H54 (cell line): ENCODE measurements at regions not wholly inside any gene's neighbourhood (a gene's known extent, or its start where the extent isn't known, plus 50 kb on each side); places are given as distances from the start of the nearest gene placed in this dataset.
"Not testable (repeated sequence)": the region's sequence is repeated elsewhere in the genome, so short reads cannot be mapped to it uniquely, and the experiment has no call there.

ENCODE experiments used
- DNase-seq: peaks from one replicate; pipeline ENCODE4 v3.0.0; 2011; ENCODE audit warnings: low spot score, mixed read lengths; ENCODE audit not compliant: insufficient read length
- FAIRE-seq: peaks from 3 replicates; lab custom pipeline; 2011; peaks lifted over from hg19 to GRCh38; lab: Jason Lieb, UNC
- POLR2A ChIP-seq: IDR thresholded peaks from 2 replicates; pipeline ENCODE4 v1.6.1; 2011; ENCODE audit warnings: low read depth, mild to moderate bottlenecking, low read length

GRCh38 chr6:56875523-56875922 is 79.4 kb upstream of the BEND6 start:
- TF ChIP-seq POLR2A = no peak
- no peak for FAIRE-seq
- no peak for DNase-seq

GRCh38 chr6:56874328-56874727 is 80.6 kb upstream of the BEND6 start:
- DNase-seq (no peak), FAIRE-seq (no peak)
- no peak for TF ChIP-seq POLR2A

DNA sequence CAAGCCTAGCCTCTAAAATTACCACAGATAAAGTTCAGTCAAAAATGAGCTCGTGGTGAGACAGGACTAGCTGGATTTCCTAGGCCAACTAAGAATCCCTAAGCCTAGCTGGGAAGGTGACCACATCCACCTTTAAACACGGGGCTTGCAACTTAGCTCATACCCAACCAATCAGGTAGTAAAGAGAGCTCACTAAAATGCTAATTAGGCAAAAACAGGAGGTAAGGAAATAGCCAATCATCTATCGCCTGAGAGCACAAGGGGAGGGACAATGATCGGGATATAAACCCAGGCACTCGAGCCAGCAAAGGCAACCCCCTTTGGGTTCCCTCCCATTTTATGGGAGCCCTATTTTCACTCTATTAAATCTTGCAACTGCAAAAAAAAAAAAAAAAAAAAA is 84.9 kb upstream of the BEND6 start:
- not testable (repeated sequence) for FAIRE-seq, DNase-seq

GRCh38 chr6:56869346-56869745 is 85.6 kb upstream of the BEND6 start:
- no peak for TF ChIP-seq POLR2A
- FAIRE-seq (peak; percentile 50), DNase-seq (no peak)

GRCh38 chr6:56868687-56869086 is 86.2 kb upstream of the BEND6 start:
- DNase-seq (no peak), FAIRE-seq (peak; percentile 87)
- TF ChIP-seq POLR2A = no peak

- FAIRE-seq = peak; percentile 43
- no peak for DNase-seq
- TF ChIP-seq POLR2A = no peak
These were observed 87.9 kb upstream of the BEND6 start for GRCh38 chr6:56866917-56867522.

DNA sequence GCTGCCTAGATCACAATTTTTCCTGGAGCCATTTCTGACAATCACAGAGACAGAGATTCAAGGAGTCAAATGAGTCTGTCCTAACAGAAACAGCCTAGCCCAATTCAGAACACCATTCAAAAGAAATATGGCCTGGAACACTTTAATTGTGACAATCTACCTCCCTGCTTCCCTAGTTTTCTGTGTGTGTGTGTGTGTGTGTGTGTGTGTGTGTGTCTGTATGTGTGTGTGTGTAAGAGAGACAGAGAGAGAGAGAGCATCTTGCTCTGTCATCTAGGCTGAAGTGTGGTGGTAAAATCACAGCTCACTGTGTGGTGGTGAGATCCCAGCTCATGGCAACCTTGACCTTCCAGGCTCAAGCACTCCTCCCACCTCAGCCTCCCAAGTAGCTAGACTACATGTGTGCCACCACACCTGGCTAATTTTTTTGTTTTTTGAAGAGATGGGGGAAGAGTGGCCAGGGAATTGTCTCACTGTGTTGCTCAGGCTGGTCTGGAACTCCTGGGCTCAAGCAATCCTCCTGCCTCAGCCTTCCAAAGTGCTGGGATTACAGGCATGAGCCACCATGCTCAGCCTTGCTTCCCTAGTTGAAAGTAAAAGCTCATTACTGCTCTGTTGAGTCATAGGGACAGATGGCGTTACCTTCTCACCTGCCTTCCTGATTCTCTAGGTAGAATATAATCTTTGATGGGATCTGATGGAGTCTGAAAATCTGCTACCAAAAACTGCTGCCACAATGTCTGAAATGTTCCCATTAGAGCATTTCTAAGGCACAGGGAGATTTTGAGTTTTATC is 89.6 kb upstream of the BEND6 start:
- TF ChIP-seq POLR2A = no peak
- DNase-seq (no peak), FAIRE-seq (no peak)

- no peak for TF ChIP-seq POLR2A
- FAIRE-seq = peak; percentile 41
- no peak for DNase-seq
These were observed 90.7 kb upstream of the BEND6 start for GRCh38 chr6:56864171-56864616.

GRCh38 chr6:56863366-56863765 is 91.5 kb upstream of the BEND6 start:
- peak; percentile 91 for FAIRE-seq
- no peak for DNase-seq
- no peak for TF ChIP-seq POLR2A

DNA sequence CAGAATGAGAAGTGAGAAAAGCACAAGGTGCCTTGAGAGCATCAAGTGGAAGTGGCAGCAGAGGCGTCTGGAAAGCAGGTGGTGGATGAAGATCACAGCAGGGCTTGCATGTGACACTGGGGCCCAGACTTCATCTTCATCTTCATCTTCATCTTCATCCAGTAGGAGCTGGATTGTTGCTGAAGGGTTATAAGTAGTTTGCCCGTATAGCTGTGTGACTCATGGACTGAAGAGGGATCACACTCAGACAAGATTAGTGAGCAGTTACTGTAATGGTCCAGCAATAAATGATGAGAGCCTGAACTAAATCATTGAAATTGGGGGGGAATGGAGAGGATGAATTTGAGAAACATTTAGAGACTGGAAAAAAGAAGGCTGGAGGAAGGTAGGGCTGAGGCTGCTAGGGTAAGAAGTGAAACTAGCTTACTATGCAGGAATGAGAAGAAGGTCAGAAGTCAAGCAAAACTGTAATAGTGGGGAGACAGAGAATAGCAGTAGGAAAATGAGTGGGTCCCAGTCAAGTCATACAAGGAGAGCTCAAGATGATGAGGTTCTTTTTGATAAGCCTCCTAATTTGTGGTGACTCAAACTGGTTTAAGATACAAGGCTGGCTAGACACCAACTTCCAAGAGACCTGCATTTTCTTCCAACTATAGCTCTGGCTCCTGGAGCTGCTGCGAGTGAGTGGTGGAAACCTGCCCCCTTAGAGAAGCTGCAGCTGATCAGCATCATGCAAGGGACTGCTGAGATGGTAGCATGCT is 92.3 kb upstream of the BEND6 start:
- no peak for TF ChIP-seq POLR2A
- DNase-seq = no peak
- FAIRE-seq = peak; percentile 67

GRCh38 chr6:56860475-56860874 is 94.4 kb upstream of the BEND6 start:
- no peak for TF ChIP-seq POLR2A
- peak; percentile 69 for FAIRE-seq
- no peak for DNase-seq

DNA sequence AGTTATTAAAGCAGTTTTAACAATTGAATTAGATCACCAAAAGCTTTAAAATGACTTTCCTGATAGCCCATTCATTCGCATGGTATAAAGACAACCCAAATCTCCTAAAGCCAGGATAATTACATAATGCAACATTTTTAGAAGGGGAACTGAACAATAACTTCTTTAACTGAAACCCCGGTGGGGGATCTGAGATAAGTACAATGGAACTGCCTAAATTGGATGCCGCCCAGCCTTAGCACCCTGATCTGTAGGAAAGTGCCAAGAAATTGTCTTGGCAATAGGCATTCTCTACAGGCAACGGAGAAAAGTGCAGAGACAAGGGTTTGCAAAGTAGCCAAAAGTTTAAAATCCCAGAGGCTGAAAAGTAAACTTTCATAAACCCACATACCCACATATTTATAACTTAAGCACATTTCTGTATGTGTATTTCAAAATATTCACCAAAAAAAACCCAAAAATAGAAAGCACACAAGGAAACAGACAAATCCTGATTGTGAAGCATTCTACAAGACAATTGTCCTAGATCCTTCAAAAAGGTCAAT is 98.8 kb upstream of the BEND6 start:
- DNase-seq (no peak), FAIRE-seq (no peak)
- no peak for TF ChIP-seq POLR2A

GRCh38 chr6:56854086-56854485 is 100.8 kb upstream of the BEND6 start:
- no peak for TF ChIP-seq POLR2A
- FAIRE-seq (no peak), DNase-seq (no peak)

GRCh38 chr6:56853541-56853940 is 101.4 kb upstream of the BEND6 start:
- FAIRE-seq (no peak), DNase-seq (no peak)
- no peak for TF ChIP-seq POLR2A
